ENCODE measurements at regions not wholly inside any gene's neighbourhood (a gene's known extent, or its start where the extent isn't known, plus 50 kb on each side); places are given as distances from the start of the nearest gene placed in this dataset.

- H3K27me3 ChIP-seq (ENCODE audit: control insufficient read depth, insufficient read depth, low read length, poor library complexity, severe bottlenecking), result no peaks in the 10 kb centered on the region
- H3K4me1 ChIP-seq (ENCODE audit: control insufficient read depth, insufficient read depth, low read length), result no peaks in the 10 kb centered on the region
- no peak overlapping the region for H3K4me3 ChIP-seq (ENCODE audit: insufficient read depth, low read depth, low read length)
- 70 to 86% methylated on average over 2 to 5 of the region's 5 CpGs for WGBS, 2 experiments
- H3K27ac ChIP-seq (ENCODE audit: insufficient read depth, low read depth, low read length, poor library complexity, severe bottlenecking), result no peak overlapping the region
- no peaks in the 10 kb centered on the region for H3K9me3 ChIP-seq (ENCODE audit: control insufficient read depth, low read length)
- H3K36me3 ChIP-seq (ENCODE audit: control insufficient read depth, insufficient read depth, low read length), result no peaks in the 10 kb centered on the region
These were observed 350.8 kb upstream of the PTBP2 start for GRCh38 chr1:96370757-96371156.

- WGBS, 2 experiments, result 100% methylated on average over 1 of the region's 1 CpG
- Histone ChIP-seq H3K4me1 (ENCODE audit: control insufficient read depth, insufficient read depth, low read length) (peaks cover 7% of the 10 kb centered on the region), H3K4me3 (ENCODE audit: insufficient read depth, low read depth, low read length) (no peak overlapping the region), H3K27ac (ENCODE audit: insufficient read depth, low read depth, low read length, poor library complexity, severe bottlenecking) (no peak overlapping the region), H3K27me3 (ENCODE audit: control insufficient read depth, insufficient read depth, low read length, poor library complexity, severe bottlenecking) (no peaks in the 10 kb centered on the region), H3K36me3 (ENCODE audit: control insufficient read depth, insufficient read depth, low read length) (no peaks in the 10 kb centered on the region), H3K9me3 (ENCODE audit: control insufficient read depth, low read length) (no peaks in the 10 kb centered on the region)
These were observed 348.7 kb upstream of the PTBP2 start for GRCh38 chr1:96372881-96373280.

GRCh38 chr1:96374076-96374762 is 347.4 kb upstream of the PTBP2 start:
- H3K27me3 ChIP-seq (ENCODE audit: control insufficient read depth, insufficient read depth, low read length, poor library complexity, severe bottlenecking), result no peaks in the 10 kb centered on the region
- 78 to 100% methylated on average over 1 of the region's 1 CpG for WGBS, 2 experiments

GRCh38 chr1:96376846-96377245 is 344.7 kb upstream of the PTBP2 start:
- Histone ChIP-seq H3K4me1 (ENCODE audit: control insufficient read depth, insufficient read depth, low read length) (peaks cover 7% of the 10 kb centered on the region), H3K36me3 (ENCODE audit: control insufficient read depth, insufficient read depth, low read length) (no peaks in the 10 kb centered on the region), H3K4me3 (ENCODE audit: insufficient read depth, low read depth, low read length) (no peak overlapping the region), H3K27ac (ENCODE audit: insufficient read depth, low read depth, low read length, poor library complexity, severe bottlenecking) (no peak overlapping the region), H3K9me3 (ENCODE audit: control insufficient read depth, low read length) (no peaks in the 10 kb centered on the region), H3K27me3 (ENCODE audit: control insufficient read depth, insufficient read depth, low read length, poor library complexity, severe bottlenecking) (no peaks in the 10 kb centered on the region)
- 77 to 84% methylated on average over 1 of the region's 1 CpG for WGBS, 2 experiments

More at GRCh38 chr1:96374076-96374762, 347.4 kb upstream of the PTBP2 start:
- no peaks in the 10 kb centered on the region for H3K9me3 ChIP-seq (ENCODE audit: control insufficient read depth, low read length)
- no peaks in the 10 kb centered on the region for H3K36me3 ChIP-seq (ENCODE audit: control insufficient read depth, insufficient read depth, low read length)
- peaks cover 7% of the 10 kb centered on the region for H3K4me1 ChIP-seq (ENCODE audit: control insufficient read depth, insufficient read depth, low read length)
- H3K27ac ChIP-seq (ENCODE audit: insufficient read depth, low read depth, low read length, poor library complexity, severe bottlenecking), result no peak overlapping the region
- no peak overlapping the region for H3K4me3 ChIP-seq (ENCODE audit: insufficient read depth, low read depth, low read length)

GRCh38 chr1:96384611-96385010 is 337.0 kb upstream of the PTBP2 start:
- 78 to 100% methylated on average over 1 of the region's 2 CpGs for WGBS, 2 experiments
- H3K4me3 ChIP-seq (ENCODE audit: insufficient read depth, low read depth, low read length), result no peak overlapping the region
- no peaks in the 10 kb centered on the region for H3K4me1 ChIP-seq (ENCODE audit: control insufficient read depth, insufficient read depth, low read length)
- no peaks in the 10 kb centered on the region for H3K27me3 ChIP-seq (ENCODE audit: control insufficient read depth, insufficient read depth, low read length, poor library complexity, severe bottlenecking)
- no peaks in the 10 kb centered on the region for H3K36me3 ChIP-seq (ENCODE audit: control insufficient read depth, insufficient read depth, low read length)
- no peaks in the 10 kb centered on the region for H3K9me3 ChIP-seq (ENCODE audit: control insufficient read depth, low read length)
- no peak overlapping the region for H3K27ac ChIP-seq (ENCODE audit: insufficient read depth, low read depth, low read length, poor library complexity, severe bottlenecking)

GRCh38 chr1:96387785-96388184 is 333.8 kb upstream of the PTBP2 start:
- Histone ChIP-seq H3K27ac (ENCODE audit: insufficient read depth, low read depth, low read length, poor library complexity, severe bottlenecking) (no peak overlapping the region), H3K27me3 (ENCODE audit: control insufficient read depth, insufficient read depth, low read length, poor library complexity, severe bottlenecking) (no peaks in the 10 kb centered on the region), H3K4me3 (ENCODE audit: insufficient read depth, low read depth, low read length) (no peak overlapping the region), H3K36me3 (ENCODE audit: control insufficient read depth, insufficient read depth, low read length) (no peaks in the 10 kb centered on the region), H3K4me1 (ENCODE audit: control insufficient read depth, insufficient read depth, low read length) (no peaks in the 10 kb centered on the region), H3K9me3 (ENCODE audit: control insufficient read depth, low read length) (no peaks in the 10 kb centered on the region)
- WGBS, 2 experiments, result 96 to 98% methylated on average over 3 of the region's 3 CpGs

- Histone ChIP-seq H3K27me3 (ENCODE audit: control insufficient read depth, insufficient read depth, low read length, poor library complexity, severe bottlenecking) (no peaks in the 10 kb centered on the region), H3K9me3 (ENCODE audit: control insufficient read depth, low read length) (no peaks in the 10 kb centered on the region), H3K27ac (ENCODE audit: insufficient read depth, low read depth, low read length, poor library complexity, severe bottlenecking) (no peak overlapping the region), H3K36me3 (ENCODE audit: control insufficient read depth, insufficient read depth, low read length) (no peaks in the 10 kb centered on the region), H3K4me1 (ENCODE audit: control insufficient read depth, insufficient read depth, low read length) (no peaks in the 10 kb centered on the region), H3K4me3 (ENCODE audit: insufficient read depth, low read depth, low read length) (no peak overlapping the region)
- WGBS, 2 experiments, result 89 to 94% methylated on average over 4 of the region's 4 CpGs
These were observed 332.9 kb upstream of the PTBP2 start for GRCh38 chr1:96388421-96389310.

GRCh38 chr1:96400089-96400488 is 321.5 kb upstream of the PTBP2 start:
- Histone ChIP-seq H3K4me3 (ENCODE audit: insufficient read depth, low read depth, low read length) (no peak overlapping the region), H3K36me3 (ENCODE audit: control insufficient read depth, insufficient read depth, low read length) (no peaks in the 10 kb centered on the region), H3K9me3 (ENCODE audit: control insufficient read depth, low read length) (no peaks in the 10 kb centered on the region), H3K27ac (ENCODE audit: insufficient read depth, low read depth, low read length, poor library complexity, severe bottlenecking) (no peak overlapping the region), H3K27me3 (ENCODE audit: control insufficient read depth, insufficient read depth, low read length, poor library complexity, severe bottlenecking) (no peaks in the 10 kb centered on the region), H3K4me1 (ENCODE audit: control insufficient read depth, insufficient read depth, low read length) (no peaks in the 10 kb centered on the region)

- no peaks in the 10 kb centered on the region for H3K4me1 ChIP-seq (ENCODE audit: control insufficient read depth, insufficient read depth, low read length)
- no peaks in the 10 kb centered on the region for H3K9me3 ChIP-seq (ENCODE audit: control insufficient read depth, low read length)
- H3K36me3 ChIP-seq (ENCODE audit: control insufficient read depth, insufficient read depth, low read length), result no peaks in the 10 kb centered on the region
- H3K4me3 ChIP-seq (ENCODE audit: insufficient read depth, low read depth, low read length), result no peak overlapping the region
- H3K27me3 ChIP-seq (ENCODE audit: control insufficient read depth, insufficient read depth, low read length, poor library complexity, severe bottlenecking), result no peaks in the 10 kb centered on the region
- WGBS, 2 experiments, result 81 to 84% methylated on average over 4 of the region's 4 CpGs
- no peak overlapping the region for H3K27ac ChIP-seq (ENCODE audit: insufficient read depth, low read depth, low read length, poor library complexity, severe bottlenecking)
These were observed 312.5 kb upstream of the PTBP2 start for GRCh38 chr1:96409087-96409486.

- Histone ChIP-seq H3K4me3 (ENCODE audit: insufficient read depth, low read depth, low read length) (no peak overlapping the region), H3K4me1 (ENCODE audit: control insufficient read depth, insufficient read depth, low read length) (no peaks in the 10 kb centered on the region), H3K27me3 (ENCODE audit: control insufficient read depth, insufficient read depth, low read length, poor library complexity, severe bottlenecking) (no peaks in the 10 kb centered on the region), H3K36me3 (ENCODE audit: control insufficient read depth, insufficient read depth, low read length) (no peaks in the 10 kb centered on the region), H3K27ac (ENCODE audit: insufficient read depth, low read depth, low read length, poor library complexity, severe bottlenecking) (no peak overlapping the region), H3K9me3 (ENCODE audit: control insufficient read depth, low read length) (no peaks in the 10 kb centered on the region)
- 92 to 96% methylated on average over 3 of the region's 3 CpGs for WGBS, 2 experiments
These were observed 311.9 kb upstream of the PTBP2 start for GRCh38 chr1:96409689-96410088.

All from ectodermal cell (in vitro differentiated cells).